HG03045 (cell line): ENCODE measurements at regions not wholly inside any gene's neighbourhood (a gene's known extent, or its start where the extent isn't known, plus 50 kb on each side); places are given as distances from the start of the nearest gene placed in this dataset.

ENCODE experiments used
- ATAC-seq: cut with Tn5 transposase; IDR thresholded peaks from one replicate; pipeline ENCODE4 v1.9.1; 2021; ENCODE audit warnings: mild to moderate bottlenecking, moderate library complexity; ENCODE audit not compliant: unreplicated experiment

- no peak for ATAC-seq
These were observed 171.5 kb upstream of the SIX2 start for GRCh38 chr2:45180779-45181178.

GRCh38 chr2:45180033-45180746 lies 170.9 kb upstream of the SIX2 start:
- no peak for ATAC-seq

GRCh38 chr2:45178854-45179253 lies 169.6 kb upstream of the SIX2 start:
- no peak for ATAC-seq

- no peak for ATAC-seq
These were observed 169.1 kb upstream of the SIX2 start for GRCh38 chr2:45178359-45178758.

- no peak for ATAC-seq
These were observed 168.6 kb upstream of the SIX2 start for GRCh38 chr2:45177870-45178269.

GRCh38 chr2:45176390-45176789 lies 167.1 kb upstream of the SIX2 start:
- ATAC-seq, result no peak

GRCh38 chr2:45173513-45173912 lies 164.3 kb upstream of the SIX2 start:
- ATAC-seq, result no peak

GRCh38 chr2:45172760-45173392 lies 163.6 kb upstream of the SIX2 start:
- no peak for ATAC-seq

- no peak for ATAC-seq
These were observed 162.9 kb upstream of the SIX2 start for GRCh38 chr2:45172142-45172541.

GRCh38 chr2:45171136-45171501 lies 161.9 kb upstream of the SIX2 start:
- ATAC-seq, result no peak

- no peak for ATAC-seq
These were observed 161.2 kb upstream of the SIX2 start for GRCh38 chr2:45170191-45171135.

- ATAC-seq, result no peak
These were observed 160.3 kb upstream of the SIX2 start for GRCh38 chr2:45169339-45170190.

GRCh38 chr2:45168711-45169338 lies 159.6 kb upstream of the SIX2 start:
- ATAC-seq, result no peak

GRCh38 chr2:45167920-45168629 lies 158.8 kb upstream of the SIX2 start:
- ATAC-seq, result no peak

GRCh38 chr2:45166229-45166890 lies 157.1 kb upstream of the SIX2 start:
- ATAC-seq, result no peak

- no peak for ATAC-seq
These were observed 153.5 kb upstream of the SIX2 start for GRCh38 chr2:45162711-45163110.

- ATAC-seq, result no peak
These were observed 147.4 kb upstream of the SIX2 start for GRCh38 chr2:45156605-45157004.

GRCh38 chr2:45154606-45155155 lies 145.4 kb upstream of the SIX2 start:
- no peak for ATAC-seq

- ATAC-seq, result no peak
These were observed 144.9 kb upstream of the SIX2 start for GRCh38 chr2:45154144-45154543.
